ENCODE measurements at regions not wholly inside any gene's neighbourhood (a gene's known extent, or its start where the extent isn't known, plus 50 kb on each side); places are given as distances from the start of the nearest gene placed in this dataset.

DNA sequence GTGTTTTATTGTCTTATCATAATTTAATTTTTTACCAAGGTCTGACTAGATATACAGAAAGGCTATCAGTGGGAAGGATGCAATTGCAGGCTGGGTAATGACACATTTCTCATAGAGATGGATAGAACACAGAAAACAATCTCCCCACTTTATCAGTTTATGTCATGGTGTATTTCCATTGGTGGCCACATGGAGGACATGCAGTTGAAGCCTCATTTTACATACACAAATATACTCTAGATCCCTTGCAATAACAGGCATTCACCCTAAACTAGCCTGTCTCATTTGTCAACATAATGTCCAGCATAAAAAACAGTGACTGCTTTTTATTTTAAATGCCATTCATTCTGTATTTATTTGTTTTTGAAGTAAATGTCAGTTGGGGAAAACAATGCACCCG is 526.3 kb downstream of the GABRG2 start:
- CTCF ChIA-PET: no interaction called here
- Histone ChIP-seq H3K4me2 (ENCODE audit: insufficient read depth, low read length) (no peak overlapping the region), H3K9me3 (replicated peaks; ENCODE audit: control insufficient read depth, insufficient read depth, low read length) (peaks cover 1% of the 10 kb centered on the region), H3K27ac (ENCODE audit: insufficient read depth, low read depth, low read length) (no peak overlapping the region), H3K79me2 (ENCODE audit: control insufficient read depth, insufficient read depth, low read length) (no peaks in the 10 kb centered on the region), H4K20me1 (replicated peaks; ENCODE audit: control insufficient read depth, extremely low read depth, insufficient read depth, low read length) (no peaks in the 10 kb centered on the region), H3K9me1 (replicated peaks; ENCODE audit: control insufficient read depth, extremely low read depth, insufficient read depth, low read length) (no peaks in the 10 kb centered on the region), H2AFZ (ENCODE audit: low read depth, low read length) (no peak overlapping the region), H3K9ac (replicated peaks; ENCODE audit: extremely low read depth, insufficient read depth, low read length) (no peak overlapping the region), H3K4me3 (replicated peaks in 1 of 3; ENCODE audit: insufficient read depth in 1 of 3, low read depth in 1 of 3, low read length in 3 of 3) (no peak overlapping the region), H3K4me1 (ENCODE audit: control insufficient read depth, extremely low read depth, insufficient read depth, low read length) (no peaks in the 10 kb centered on the region), H3K36me3 (ENCODE audit: control insufficient read depth in 2 of 2, extremely low read depth in 1 of 2, insufficient read depth in 2 of 2, low read length in 2 of 2) (no peaks in the 10 kb centered on the region), H3K27me3 (ENCODE audit: control insufficient read depth in 2 of 2, insufficient read depth in 2 of 2, low read length in 2 of 2) (no peaks in the 10 kb centered on the region)
- TF ChIP-seq POLR2AphosphoS5 (IDR thresholded peaks at IDR 0.05; ENCODE audit: insufficient read depth, low read depth, low read length) (no peak), MYC (IDR thresholded peaks at IDR 0.05; ENCODE audit: low read depth, low read length) (no peak), CTCF (IDR thresholded peaks at IDR 0.05; ENCODE audit: extremely low read depth in 1 of 2, insufficient read depth in 1 of 2, low read depth in 1 of 2, low read length in 2 of 2) (no peak)
- dilution Hi-C loops (cut with MboI; ENCODE audit: extremely low pct_ligation_motif_present, low sequenced_read_pairs) (no loop called here), intact Hi-C loops (cut with micrococcal nuclease) (no loop called here)
- POLR2A ChIA-PET: no interaction called here
- BruUV-seq (replicated peaks): no TSS peak
- no peak for FAIRE-seq
- DNase-seq (ENCODE audit: low read depth, low spot score): no peak

DNA sequence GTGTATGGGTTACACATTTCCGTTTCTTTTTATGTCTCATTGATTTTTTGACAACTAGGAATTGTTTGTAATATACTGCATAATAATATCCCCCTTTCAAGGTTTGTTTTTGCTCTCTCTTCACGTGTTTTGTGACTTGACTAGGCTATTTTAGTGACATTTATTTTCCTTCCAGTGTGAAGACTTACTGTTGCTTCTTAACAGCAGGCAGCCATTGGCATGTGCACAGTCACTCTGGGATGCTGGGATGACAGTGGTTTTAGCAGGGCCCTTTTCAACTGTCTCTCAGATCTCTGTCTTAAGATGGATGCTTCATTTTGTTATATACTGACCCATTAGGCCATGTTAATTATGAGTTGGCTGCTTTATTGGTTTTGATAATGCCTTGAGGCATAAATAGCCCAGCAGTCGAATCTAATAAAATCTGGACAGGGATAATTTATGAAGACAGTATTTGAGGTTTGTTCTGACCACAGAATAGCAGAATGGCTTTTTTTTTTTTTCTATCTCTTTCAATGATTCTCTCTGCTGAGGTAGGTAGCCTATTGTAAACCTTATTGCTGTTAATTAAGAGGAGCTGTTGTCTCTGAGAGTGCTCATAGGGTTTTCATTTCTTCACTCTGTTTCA is 536.0 kb downstream of the GABRG2 start:
- Histone ChIP-seq H3K4me2 (ENCODE audit: insufficient read depth, low read length) (no peak overlapping the region), H3K4me3 (replicated peaks in 1 of 3; ENCODE audit: insufficient read depth in 1 of 3, low read depth in 1 of 3, low read length in 3 of 3) (no peak overlapping the region), H3K9ac (replicated peaks; ENCODE audit: extremely low read depth, insufficient read depth, low read length) (no peak overlapping the region), H3K36me3 (ENCODE audit: control insufficient read depth in 2 of 2, extremely low read depth in 1 of 2, insufficient read depth in 2 of 2, low read length in 2 of 2) (no peaks in the 10 kb centered on the region), H4K20me1 (replicated peaks; ENCODE audit: control insufficient read depth, extremely low read depth, insufficient read depth, low read length) (no peaks in the 10 kb centered on the region), H3K79me2 (ENCODE audit: control insufficient read depth, insufficient read depth, low read length) (no peaks in the 10 kb centered on the region), H3K9me1 (replicated peaks; ENCODE audit: control insufficient read depth, extremely low read depth, insufficient read depth, low read length) (no peaks in the 10 kb centered on the region), H3K4me1 (ENCODE audit: control insufficient read depth, extremely low read depth, insufficient read depth, low read length) (no peaks in the 10 kb centered on the region), H2AFZ (ENCODE audit: low read depth, low read length) (no peak overlapping the region), H3K27me3 (ENCODE audit: control insufficient read depth in 2 of 2, insufficient read depth in 2 of 2, low read length in 2 of 2) (no peaks in the 10 kb centered on the region), H3K27ac (ENCODE audit: insufficient read depth, low read depth, low read length) (no peak overlapping the region), H3K9me3 (replicated peaks; ENCODE audit: control insufficient read depth, insufficient read depth, low read length) (peaks cover 2% of the 10 kb centered on the region)
- DNase-seq (ENCODE audit: low read depth, low spot score): no peak
- ChIA-PET CTCF (no interaction called here), POLR2A (no interaction called here)
- TF ChIP-seq EZH2 (IDR thresholded peaks at IDR 0.05; ENCODE audit: borderline replicate concordance, low read depth, low read length, severe bottlenecking): no peak
- no peak for TF ChIP-seq MYC (IDR thresholded peaks at IDR 0.05; ENCODE audit: low read depth, low read length)
- no peak for TF ChIP-seq JUN (IDR thresholded peaks at IDR 0.05; ENCODE audit: borderline replicate concordance, insufficient read depth, insufficient read length, low read depth)
- no peak for TF ChIP-seq GATA2 (IDR thresholded peaks at IDR 0.05; ENCODE audit: insufficient read depth, insufficient read length, low read depth, low read length)
- no peak for TF ChIP-seq MAX (IDR thresholded peaks at IDR 0.05; ENCODE audit: insufficient read depth, insufficient read length)
- TF ChIP-seq POLR2A (IDR thresholded peaks at IDR 0.05; ENCODE audit: low read depth, low read length): no peak
- TF ChIP-seq FOS (IDR thresholded peaks at IDR 0.05; ENCODE audit: borderline replicate concordance, insufficient read depth, low read length): no peak
- TF ChIP-seq POLR2AphosphoS5 (IDR thresholded peaks at IDR 0.05; ENCODE audit: insufficient read depth, low read depth, low read length): no peak
- no peak for TF ChIP-seq CTCF (IDR thresholded peaks at IDR 0.05; ENCODE audit: extremely low read depth in 1 of 2, insufficient read depth in 1 of 2, low read depth in 1 of 2, low read length in 2 of 2)
- dilution Hi-C loops (cut with MboI; ENCODE audit: extremely low pct_ligation_motif_present, low sequenced_read_pairs) (no loop called here), intact Hi-C loops (cut with micrococcal nuclease) (no loop called here)
- no peak for FAIRE-seq
- BruUV-seq (replicated peaks): no TSS peak

All from endothelial cell of umbilical vein (primary cell).